K562 (cell line): ENCODE measurements at regions not wholly inside any gene's neighbourhood (a gene's known extent, or its start where the extent isn't known, plus 50 kb on each side); places are given as distances from the start of the nearest gene placed in this dataset.

Experiments used
- ATAC-seq: fragments of 200-7000 bp; cut with Tn5 transposase; 3 replicates; pipeline ENCODE4 v1.9.1; 2020; ENCODE audit warnings: moderate library complexity
- BruUV-seq: library from RNA; stranded (reverse); fragments of 400-500 nt; replicated peaks from 2 replicates; lab custom pipeline; 2021; lab: Mats Ljungman, UMichigan
- CTCF ChIA-PET: fragments of 300-600 bp; formaldehyde crosslinking; extraction: SDS; loops from one replicate; lab custom pipeline; 2021; ENCODE audit warnings: low intra/inter-chr PET ratio; lab: Yijun Ruan, JAX
- POLR2A ChIA-PET: fragments of 300-600, 350-650 bp; sonication (Branson Sonifier 250); formaldehyde crosslinking; extraction: SDS; loops from one replicate; lab custom pipeline; 2021; ENCODE audit warnings: antibody characterized with exemption, inconsistent platforms; lab: Yijun Ruan, JAX
- DNase-seq, 4 experiments: peaks; one replicate each; pipeline versions ENCODE4 v3.0.0 to v3.0.0-alpha.2; 2011 to 2018; ENCODE audit warnings: low spot score in 3 of 4, mixed read lengths in 3 of 4; ENCODE audit errors: extremely low read depth in 1 of 4
- FAIRE-seq: peaks from 2 replicates; lab custom pipeline; 2011; peaks lifted over from hg19 to GRCh38; lab: Jason Lieb, UNC
- H2AFZ ChIP-seq: 2 replicates; pipeline ENCODE4 v1.6.0; 2011; ENCODE audit warnings: low read depth, low read length, control low read depth, inconsistent platforms
- H3K27ac ChIP-seq: fragments of 200-600 bp; 3 replicates; pipeline ENCODE4 v1.8.0; 2011; ENCODE audit warnings: low read depth, mild to moderate bottlenecking, control low read depth, inconsistent platforms, low read length, moderate library complexity, mixed read lengths; ENCODE audit errors: extremely low read depth
- H3K27me3 ChIP-seq, 2 experiments: fragments of 300-600 bp in 1 of 2; 2 replicates in 1 of 2; 3 replicates in 1 of 2; pipeline versions ENCODE4 v1.6.0 to v1.8.0; 2011; ENCODE audit warnings: inconsistent platforms in 2 of 2, low read length in 2 of 2, mild to moderate bottlenecking in 1 of 2, mixed read lengths in 1 of 2, moderate library complexity in 1 of 2; ENCODE audit not compliant: control insufficient read depth in 2 of 2, insufficient read depth in 2 of 2
- H3K36me3 ChIP-seq: fragments of 300-600 bp; 3 replicates; pipeline ENCODE4 v1.8.0; 2011; ENCODE audit warnings: mild to moderate bottlenecking, low read length, inconsistent platforms; ENCODE audit not compliant: control insufficient read depth, insufficient read depth
- H3K4me1 ChIP-seq, 2 experiments: fragments of 200-600 bp in 1 of 2; replicated peaks in 1 of 2; 2 replicates in 1 of 2; 3 replicates in 1 of 2; pipeline versions ENCODE4 v1.5.1 to v1.8.0; 2011; ENCODE audit warnings: inconsistent platforms in 2 of 2, low read length in 2 of 2, mild to moderate bottlenecking in 1 of 2, mixed read lengths in 1 of 2, moderate library complexity in 1 of 2; ENCODE audit not compliant: control insufficient read depth in 2 of 2, insufficient read depth in 2 of 2
- H3K4me2 ChIP-seq: 2 replicates; pipeline ENCODE4 v1.6.1; 2011; ENCODE audit warnings: low read length, control low read depth, inconsistent platforms, mixed read lengths; ENCODE audit not compliant: insufficient read depth
- H3K4me3 ChIP-seq: fragments of 200-600 bp; sonication (generic), shearing (Covaris generic); 2 replicates; pipeline ENCODE4 v1.5.1; 2016; ENCODE audit warnings: control low read depth, inconsistent platforms
- H3K79me2 ChIP-seq: fragments of 200-600 bp; 3 replicates; pipeline ENCODE4 v1.8.0; 2011; ENCODE audit warnings: low read length, inconsistent platforms; ENCODE audit not compliant: control insufficient read depth, insufficient read depth
- H3K9ac ChIP-seq, 2 experiments: 2 replicates each; pipeline versions ENCODE4 v1.6.0 to v1.6.1; 2011; ENCODE audit warnings: low read depth in 2 of 2, low read length in 2 of 2, control low read depth in 1 of 2, inconsistent platforms in 1 of 2, mild to moderate bottlenecking in 1 of 2, mixed read lengths in 1 of 2; ENCODE audit not compliant: insufficient read depth in 1 of 2
- H3K9me1 ChIP-seq: one replicate; pipeline ENCODE4 v1.6.0; 2011; ENCODE audit warnings: inconsistent platforms, mild to moderate bottlenecking, low read length, moderate library complexity; ENCODE audit not compliant: control insufficient read depth, insufficient read depth
- H3K9me3 ChIP-seq: replicated peaks from 2 replicates; pipeline ENCODE4 v1.5.1; 2011; ENCODE audit warnings: low read depth, low read length, inconsistent platforms; ENCODE audit not compliant: control insufficient read depth, insufficient read depth
- H4K20me1 ChIP-seq: replicated peaks from 2 replicates; pipeline ENCODE4 v1.6.1; 2011; ENCODE audit warnings: low read length, inconsistent platforms, mixed read lengths; ENCODE audit not compliant: control insufficient read depth, insufficient read depth
- FOSL1 ChIP-seq: fragments of 200-800 bp; sonication (Bioruptor generic); conservative IDR thresholded peaks from 2 replicates; pipeline ENCODE4 v1.6.1; 2016; ENCODE audit warnings: missing genetic modification characterization, missing compliant biosample characterization
- HDAC2 ChIP-seq: fragments of 450-650 bp; IDR thresholded peaks from 2 replicates; pipeline ENCODE4 v1.6.1; 2016; ENCODE audit warnings: mild to moderate bottlenecking
- MXI1 ChIP-seq: IDR thresholded peaks from 2 replicates; pipeline ENCODE4 v1.6.1; 2011; ENCODE audit warnings: low read depth, mild to moderate bottlenecking, improper control_type of control experiment, low read length
- NFE2 ChIP-seq: IDR thresholded peaks from 2 replicates; pipeline ENCODE4 v1.6.1; 2014; ENCODE audit warnings: antibody characterized with exemption, low read depth
- PTTG1 ChIP-seq: fragments of 450-650 bp; IDR thresholded peaks from 2 replicates; pipeline ENCODE4 v1.6.1; 2016; ENCODE audit warnings: low read depth, mild to moderate bottlenecking, missing genetic modification characterization, missing compliant biosample characterization
- RBFOX2 ChIP-seq: fragments of 200-400 bp; formaldehyde crosslinking; IDR thresholded peaks from 2 replicates; pipeline ENCODE4 v1.6.1; 2017; ENCODE audit warnings: low read depth, mild to moderate bottlenecking, low read length, moderate library complexity
- STAT5A ChIP-seq: IDR thresholded peaks from 2 replicates; pipeline ENCODE4 v1.6.1; 2012; ENCODE audit warnings: low read length, inconsistent platforms, borderline replicate concordance
- TAF7 ChIP-seq: fragments of 450-650 bp; IDR thresholded peaks from 2 replicates; pipeline ENCODE4 v1.6.1; 2016; ENCODE audit warnings: missing genetic modification characterization, missing compliant biosample characterization
- TAL1 ChIP-seq: fragments of 450-650 bp; IDR thresholded peaks from 2 replicates; pipeline ENCODE4 v1.6.1; 2016; ENCODE audit warnings: mild to moderate bottlenecking
- TFAM ChIP-seq: fragments of 250-450 bp; sonication (Bioruptor Pico); conservative IDR thresholded peaks from 2 replicates; pipeline ENCODE4 v1.5.0; 2021; ENCODE audit warnings: mild to moderate bottlenecking, moderate library complexity
- ZC3H4 ChIP-seq: sonication (generic); formaldehyde crosslinking; IDR thresholded peaks from 2 replicates; pipeline ENCODE4 v1.9.0; 2021; ENCODE audit warnings: missing genetic modification reagents, borderline replicate concordance
- ZSCAN29 ChIP-seq: fragments of 450-650 bp; IDR thresholded peaks from 2 replicates; pipeline ENCODE4 v1.6.1; 2017
- WGBS: fragments of 100-300 bp; shearing (Covaris generic); methylation state at CpG from one replicate; pipeline ENCODE4 v1.1.6; 2016; ENCODE audit warnings: low coverage, mixed read lengths; ENCODE audit not compliant: insufficient coverage; ENCODE audit errors: missing lambda C conversion rate; 5-methylcytosine and 5-hydroxymethylcytosine counted together
- in situ Hi-C: fragments of 300-500 bp; cut with MboI; formaldehyde crosslinking; loops from 4 replicates; pipeline ENCODE4 v1.15.0; 2018; ENCODE audit warnings: inconsistent platforms, mixed read lengths
- intact Hi-C: fragments of 100-400 bp; cut with micrococcal nuclease; formaldehyde crosslinking; loops from 2 replicates; pipeline ENCODE4 v1.14.2; 2022
- TF ChIP-seq, protein P1 (sequence below), 3 experiments: fragments of 200-800 bp in 1 of 3; fragments of 250-450 bp in 1 of 3; fragments of 450-650 bp in 1 of 3; sonication (Bioruptor Pico) in 1 of 3; sonication (Bioruptor generic) in 1 of 3; formaldehyde crosslinking in 1 of 3; IDR thresholded peaks; 2 replicates each; pipeline versions ENCODE4 v1.6.1 to v1.8.0; 2016 to 2022; ENCODE audit warnings: mild to moderate bottlenecking in 2 of 3, missing genetic modification characterization in 2 of 3, missing compliant biosample characterization in 1 of 3, moderate library complexity in 1 of 3
- TF ChIP-seq, protein P2 (sequence below): sonication (generic); formaldehyde crosslinking; IDR thresholded peaks from 2 replicates; pipeline ENCODE4 v1.8.1; 2023; ENCODE audit warnings: mild to moderate bottlenecking, missing genetic modification reagents

DNA sequence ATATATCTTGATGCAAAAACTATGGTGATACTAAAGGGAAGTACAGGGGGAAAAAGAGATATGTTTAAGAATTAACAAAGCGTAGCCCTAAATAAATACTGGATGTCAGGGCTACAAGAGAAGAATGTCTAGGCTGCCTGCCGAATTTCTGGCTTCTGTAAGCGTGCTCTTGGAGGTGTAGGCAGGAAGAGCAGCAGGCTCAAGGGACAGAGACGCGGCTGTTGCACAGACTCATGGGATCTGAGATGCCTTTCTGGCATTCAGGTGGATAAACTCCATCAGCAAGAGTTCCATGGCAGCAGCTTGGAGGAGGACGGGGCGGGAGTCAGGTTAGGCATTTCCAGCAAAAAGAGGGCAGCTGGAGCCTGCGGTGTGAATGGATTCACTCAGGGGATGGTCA is 123.2 kb upstream of the TWIST2 start:
- Histone ChIP-seq H3K79me2 (no peaks in the 10 kb centered on the region), H3K4me1 (no peaks in the 10 kb centered on the region), H3K9me3 (no peaks in the 10 kb centered on the region), H3K9me1 (no peaks in the 10 kb centered on the region), H3K4me3 (no peak overlapping the region), H3K36me3 (no peaks in the 10 kb centered on the region), H4K20me1 (no peaks in the 10 kb centered on the region), H3K27me3 (no peaks in the 10 kb centered on the region; a peak in 1 of 5 replicates), H3K9ac (no peak overlapping the region), H3K4me2 (no peak overlapping the region), H3K27ac (no peak overlapping the region), H2AFZ (no peak overlapping the region)
- no peak for DNase-seq
- in situ Hi-C loops (no loop called here), intact Hi-C loops (loop anchor here (5.0 kb wide), 1 partner anchor 63 kb away; no protein-coding TSS in a partner anchor)
- WGBS, result 2% methylated on average over 8 of the region's 8 CpGs
- POLR2A ChIA-PET, result interaction anchor here (0.6 kb wide), 1 partner anchor 960 kb away, joined by 3 read pairs; no protein-coding TSS in a partner anchor
- FAIRE-seq, result no peak
- ATAC-seq, result no peak
- CTCF ChIA-PET, result no interaction called here
- no TSS peak for BruUV-seq
- no peak for TF ChIP-seq HDAC2
- TF ChIP-seq ZC3H4 (CRISPR knock-in tag), result no peak
- no peak for TF ChIP-seq ZSCAN29
- TF ChIP-seq TFAM (CRISPR knock-in tag), result no peak
- TF ChIP-seq MXI1, result no peak
- TF ChIP-seq TAL1, result no peak
- TF ChIP-seq RBFOX2, result no peak
- TF ChIP-seq, protein P1, sequence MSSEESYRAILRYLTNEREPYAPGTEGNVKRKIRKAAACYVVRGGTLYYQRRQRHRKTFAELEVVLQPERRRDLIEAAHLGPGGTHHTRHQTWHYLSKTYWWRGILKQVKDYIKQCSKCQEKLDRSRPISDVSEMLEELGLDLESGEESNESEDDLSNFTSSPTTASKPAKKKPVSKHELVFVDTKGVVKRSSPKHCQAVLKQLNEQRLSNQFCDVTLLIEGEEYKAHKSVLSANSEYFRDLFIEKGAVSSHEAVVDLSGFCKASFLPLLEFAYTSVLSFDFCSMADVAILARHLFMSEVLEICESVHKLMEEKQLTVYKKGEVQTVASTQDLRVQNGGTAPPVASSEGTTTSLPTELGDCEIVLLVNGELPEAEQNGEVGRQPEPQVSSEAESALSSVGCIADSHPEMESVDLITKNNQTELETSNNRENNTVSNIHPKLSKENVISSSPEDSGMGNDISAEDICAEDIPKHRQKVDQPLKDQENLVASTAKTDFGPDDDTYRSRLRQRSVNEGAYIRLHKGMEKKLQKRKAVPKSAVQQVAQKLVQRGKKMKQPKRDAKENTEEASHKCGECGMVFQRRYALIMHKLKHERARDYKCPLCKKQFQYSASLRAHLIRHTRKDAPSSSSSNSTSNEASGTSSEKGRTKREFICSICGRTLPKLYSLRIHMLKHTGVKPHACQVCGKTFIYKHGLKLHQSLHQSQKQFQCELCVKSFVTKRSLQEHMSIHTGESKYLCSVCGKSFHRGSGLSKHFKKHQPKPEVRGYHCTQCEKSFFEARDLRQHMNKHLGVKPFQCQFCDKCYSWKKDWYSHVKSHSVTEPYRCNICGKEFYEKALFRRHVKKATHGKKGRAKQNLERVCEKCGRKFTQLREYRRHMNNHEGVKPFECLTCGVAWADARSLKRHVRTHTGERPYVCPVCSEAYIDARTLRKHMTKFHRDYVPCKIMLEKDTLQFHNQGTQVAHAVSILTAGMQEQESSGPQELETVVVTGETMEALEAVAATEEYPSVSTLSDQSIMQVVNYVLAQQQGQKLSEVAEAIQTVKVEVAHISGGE (CRISPR knock-in tag; IDR thresholded peaks at IDR 0.05), result no peak
- no peak for TF ChIP-seq PTTG1
- no peak for TF ChIP-seq TAF7
- no peak for TF ChIP-seq NFE2
- TF ChIP-seq FOSL1 (tag), result no peak
- no peak for TF ChIP-seq STAT5A
- TF ChIP-seq, protein P2, sequence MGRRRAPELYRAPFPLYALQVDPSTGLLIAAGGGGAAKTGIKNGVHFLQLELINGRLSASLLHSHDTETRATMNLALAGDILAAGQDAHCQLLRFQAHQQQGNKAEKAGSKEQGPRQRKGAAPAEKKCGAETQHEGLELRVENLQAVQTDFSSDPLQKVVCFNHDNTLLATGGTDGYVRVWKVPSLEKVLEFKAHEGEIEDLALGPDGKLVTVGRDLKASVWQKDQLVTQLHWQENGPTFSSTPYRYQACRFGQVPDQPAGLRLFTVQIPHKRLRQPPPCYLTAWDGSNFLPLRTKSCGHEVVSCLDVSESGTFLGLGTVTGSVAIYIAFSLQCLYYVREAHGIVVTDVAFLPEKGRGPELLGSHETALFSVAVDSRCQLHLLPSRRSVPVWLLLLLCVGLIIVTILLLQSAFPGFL (CRISPR knock-in tag), result no peak
